Muscle layer of colon (tissue), 2 donors: ENCODE measurements at regions not wholly inside any gene's neighbourhood (a gene's known extent, or its start where the extent isn't known, plus 50 kb on each side); places are given as distances from the start of the nearest gene placed in this dataset.

Source experiments
- H3K27ac ChIP-seq: one replicate; pipeline ENCODE4 v1.7.0; 2013; ENCODE audit warnings: low read depth, mild to moderate bottlenecking, low read length, moderate library complexity
- H3K27me3 ChIP-seq, 2 donors: one replicate each; pipeline ENCODE4 v1.7.0; 2013; ENCODE audit warnings: low read length in 2 of 2, mild to moderate bottlenecking in 2 of 2; ENCODE audit not compliant: insufficient read depth in 2 of 2, control insufficient read depth in 1 of 2
- H3K36me3 ChIP-seq: one replicate; pipeline ENCODE4 v1.7.0; 2013; ENCODE audit warnings: mild to moderate bottlenecking, low read length; ENCODE audit not compliant: insufficient read depth
- H3K4me1 ChIP-seq: one replicate; pipeline ENCODE4 v1.7.0; 2013; ENCODE audit warnings: mild to moderate bottlenecking, low read length; ENCODE audit not compliant: insufficient read depth
- H3K4me3 ChIP-seq, 2 donors: one replicate each; pipeline ENCODE4 v1.7.0; 2013; ENCODE audit warnings: low read length in 2 of 2, low read depth in 1 of 2, mild to moderate bottlenecking in 1 of 2, moderate library complexity in 1 of 2
- H3K9ac ChIP-seq: one replicate; pipeline ENCODE4 v1.7.0; 2013; ENCODE audit warnings: low read length
- H3K9me3 ChIP-seq: one replicate; pipeline ENCODE4 v1.7.0; 2013; ENCODE audit warnings: mild to moderate bottlenecking, low read length
- donor health status: abdominal sarcoma.
- donor health status: Adenocarcinoma of cecum.

GRCh38 chr6:92810913-92811312 lies 608.4 kb downstream of the EPHA7 start:
- Histone ChIP-seq H3K27me3 (no peaks in the 10 kb centered on the region), H3K9ac (no peak overlapping the region), H3K4me3 (no peak overlapping the region), H3K4me1 (no peaks in the 10 kb centered on the region), H3K36me3 (no peaks in the 10 kb centered on the region), H3K9me3 (no peaks in the 10 kb centered on the region), H3K27ac (no peak overlapping the region)

- Histone ChIP-seq H3K9me3 (no peaks in the 10 kb centered on the region), H3K36me3 (no peaks in the 10 kb centered on the region), H3K4me3 (no peak overlapping the region), H3K4me1 (no peaks in the 10 kb centered on the region), H3K27me3 (no peaks in the 10 kb centered on the region), H3K27ac (no peak overlapping the region), H3K9ac (no peak overlapping the region)
Measured at GRCh38 chr6:92806254-92806653, 613.1 kb downstream of the EPHA7 start.

- Histone ChIP-seq H3K9me3 (no peaks in the 10 kb centered on the region), H3K9ac (no peak overlapping the region), H3K4me1 (no peaks in the 10 kb centered on the region), H3K4me3 (no peak overlapping the region), H3K27ac (no peak overlapping the region), H3K27me3 (no peaks in the 10 kb centered on the region), H3K36me3 (no peaks in the 10 kb centered on the region)
Measured at GRCh38 chr6:92791403-92791802, 628.0 kb downstream of the EPHA7 start.

GRCh38 chr6:92790381-92790780 lies 629.0 kb downstream of the EPHA7 start:
- Histone ChIP-seq H3K27me3 (no peaks in the 10 kb centered on the region), H3K4me1 (no peaks in the 10 kb centered on the region), H3K9me3 (no peaks in the 10 kb centered on the region), H3K4me3 (no peak overlapping the region), H3K36me3 (no peaks in the 10 kb centered on the region), H3K27ac (no peak overlapping the region), H3K9ac (no peak overlapping the region)

GRCh38 chr6:92784235-92784634 lies 635.1 kb downstream of the EPHA7 start:
- no peaks in the 10 kb centered on the region for H3K36me3 ChIP-seq
- H3K9me3 ChIP-seq: no peaks in the 10 kb centered on the region

GRCh38 chr6:92779746-92780145 lies 639.6 kb downstream of the EPHA7 start:
- Histone ChIP-seq H3K4me1 (peaks cover 4% of the 10 kb centered on the region), H3K27ac (no peak overlapping the region), H3K9me3 (no peaks in the 10 kb centered on the region), H3K36me3 (no peaks in the 10 kb centered on the region), H3K4me3 (no peak overlapping the region), H3K27me3 (no peaks in the 10 kb centered on the region), H3K9ac (no peak overlapping the region)

More at GRCh38 chr6:92784235-92784634, 635.1 kb downstream of the EPHA7 start:
- Histone ChIP-seq H3K27ac (no peak overlapping the region), H3K4me3 (no peak overlapping the region), H3K9ac (no peak overlapping the region), H3K4me1 (peaks cover 4% of the 10 kb centered on the region), H3K27me3 (no peaks in the 10 kb centered on the region)

DNA sequence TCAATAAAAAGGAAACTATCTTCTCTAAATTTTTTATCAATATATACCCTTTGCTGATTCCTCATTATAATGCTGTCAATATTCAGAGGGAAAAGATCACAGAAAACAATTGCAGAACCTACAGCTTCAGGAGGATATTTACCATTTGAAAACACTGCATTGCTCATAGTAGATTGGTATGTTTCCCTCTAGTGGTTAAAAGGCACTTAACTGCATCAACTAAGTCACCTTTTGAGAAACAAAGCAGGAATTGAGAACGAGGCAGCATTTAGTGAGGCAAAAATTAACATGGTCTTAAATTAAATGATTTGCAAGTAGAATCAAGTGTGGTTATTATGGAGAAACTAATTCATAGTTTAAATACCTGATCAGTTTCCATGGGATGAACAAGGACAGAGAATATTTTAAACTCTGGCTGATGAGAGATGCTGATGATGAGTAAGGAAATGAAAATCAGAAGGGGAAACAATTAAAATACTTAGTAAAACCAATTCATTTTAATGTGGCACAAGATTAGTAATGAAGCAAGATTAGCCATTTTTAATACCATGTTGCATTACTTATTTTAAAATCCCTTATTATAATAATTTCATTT lies 642.1 kb downstream of the EPHA7 start:
- Histone ChIP-seq H3K9ac (no peak overlapping the region), H3K9me3 (no peaks in the 10 kb centered on the region), H3K4me3 (no peak overlapping the region), H3K27me3 (no peaks in the 10 kb centered on the region), H3K4me1 (peaks cover 4% of the 10 kb centered on the region), H3K27ac (no peak overlapping the region), H3K36me3 (no peaks in the 10 kb centered on the region)

GRCh38 chr6:92770540-92770939 lies 648.8 kb downstream of the EPHA7 start:
- H3K9ac ChIP-seq: no peak overlapping the region
- no peak overlapping the region for H3K4me3 ChIP-seq
- H3K27ac ChIP-seq: no peak overlapping the region
- H3K36me3 ChIP-seq: no peaks in the 10 kb centered on the region
- no peaks in the 10 kb centered on the region for H3K9me3 ChIP-seq
- no peaks in the 10 kb centered on the region for H3K4me1 ChIP-seq
- H3K27me3 ChIP-seq: no peaks in the 10 kb centered on the region

DNA sequence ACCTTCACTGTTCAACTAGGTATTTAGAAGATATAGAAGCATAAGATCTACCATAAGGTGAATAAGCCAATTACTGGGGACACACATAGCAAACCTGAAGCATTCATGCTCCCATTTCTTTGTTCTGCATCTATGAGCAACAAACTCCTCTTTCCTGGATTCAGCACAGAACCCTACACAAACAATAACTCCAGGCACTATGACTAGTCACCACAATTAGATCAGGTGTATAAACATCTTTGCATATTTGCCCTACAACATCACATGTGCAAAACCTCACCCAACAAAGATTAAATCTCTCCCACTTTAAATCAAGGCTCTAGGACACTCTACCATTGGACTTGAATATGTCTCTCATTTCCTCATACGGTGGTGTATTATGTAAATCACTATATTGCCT lies 652.3 kb downstream of the EPHA7 start:
- Histone ChIP-seq H3K36me3 (no peaks in the 10 kb centered on the region), H3K9ac (no peak overlapping the region), H3K27me3 (no peaks in the 10 kb centered on the region), H3K27ac (no peak overlapping the region), H3K4me3 (no peak overlapping the region), H3K4me1 (peaks cover 18% of the 10 kb centered on the region), H3K9me3 (no peaks in the 10 kb centered on the region)

- no peaks in the 10 kb centered on the region for H3K27me3 ChIP-seq
- H3K4me1 ChIP-seq: peaks cover 21% of the 10 kb centered on the region
- no peak overlapping the region for H3K9ac ChIP-seq
- no peak overlapping the region for H3K4me3 ChIP-seq
- no peaks in the 10 kb centered on the region for H3K9me3 ChIP-seq
- H3K36me3 ChIP-seq: no peaks in the 10 kb centered on the region
- H3K27ac ChIP-seq: no peak overlapping the region
Measured at GRCh38 chr6:92763680-92764079, 655.7 kb downstream of the EPHA7 start.

DNA sequence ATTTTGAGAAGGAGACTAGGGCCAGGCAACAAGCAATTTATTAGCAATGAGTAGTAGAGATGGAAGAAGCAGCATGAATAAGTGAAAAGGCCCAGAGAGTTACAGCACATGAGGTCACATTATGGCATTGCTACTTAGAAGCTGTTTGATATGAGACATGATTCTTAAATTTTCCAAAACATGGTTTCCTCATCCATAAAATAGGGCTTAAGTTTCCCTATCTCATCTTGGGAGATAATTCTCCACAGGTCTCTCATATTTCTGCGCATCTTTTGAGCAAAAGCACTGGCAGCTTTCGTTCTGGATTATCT lies 656.1 kb downstream of the EPHA7 start:
- Histone ChIP-seq H3K4me1 (peaks cover 21% of the 10 kb centered on the region), H3K4me3 (no peak overlapping the region), H3K36me3 (no peaks in the 10 kb centered on the region), H3K9me3 (no peaks in the 10 kb centered on the region), H3K27me3 (no peaks in the 10 kb centered on the region), H3K9ac (no peak overlapping the region), H3K27ac (no peak overlapping the region)

GRCh38 chr6:92762443-92763273 lies 656.7 kb downstream of the EPHA7 start:
- no peak overlapping the region for H3K4me3 ChIP-seq
- no peaks in the 10 kb centered on the region for H3K27me3 ChIP-seq
- H3K4me1 ChIP-seq: peaks cover 21% of the 10 kb centered on the region
- H3K9ac ChIP-seq: no peak overlapping the region
- H3K27ac ChIP-seq: no peak overlapping the region
- no peaks in the 10 kb centered on the region for H3K36me3 ChIP-seq
- H3K9me3 ChIP-seq: no peaks in the 10 kb centered on the region
